GM18861 (cell line): ENCODE measurements at regions not wholly inside any gene's neighbourhood (a gene's known extent, or its start where the extent isn't known, plus 50 kb on each side); places are given as distances from the start of the nearest gene placed in this dataset.
"Not testable (repeated sequence)": the region's sequence is repeated elsewhere in the genome, so short reads cannot be mapped to it uniquely, and the experiment has no call there.

Experiments used
- ATAC-seq: cut with Tn5 transposase; IDR thresholded peaks from one replicate; pipeline ENCODE4 v1.9.1; 2021; ENCODE audit not compliant: unreplicated experiment

- no peak for ATAC-seq
Measured at GRCh38 chr6:149127212-149127611, 190.3 kb upstream of the TAB2 start.

- no peak for ATAC-seq
Measured at GRCh38 chr6:149128489-149129145, 188.9 kb upstream of the TAB2 start.

GRCh38 chr6:149129371-149130077, 188.0 kb upstream of the TAB2 start:
- ATAC-seq, result no peak

GRCh38 chr6:149130090-149130489, 187.4 kb upstream of the TAB2 start:
- no peak for ATAC-seq

GRCh38 chr6:149130508-149130907, 187.0 kb upstream of the TAB2 start:
- no peak for ATAC-seq

GRCh38 chr6:149131891-149132290, 185.6 kb upstream of the TAB2 start:
- no peak for ATAC-seq

GRCh38 chr6:149132336-149132735, 185.2 kb upstream of the TAB2 start:
- ATAC-seq, result no peak

- ATAC-seq, result no peak
Measured at GRCh38 chr6:149134511-149134933, 183.0 kb upstream of the TAB2 start.

GRCh38 chr6:149135809-149136208, 181.7 kb upstream of the TAB2 start:
- ATAC-seq, result no peak

GRCh38 chr6:149136273-149136912, 181.1 kb upstream of the TAB2 start:
- ATAC-seq, result no peak

- ATAC-seq, result no peak
Measured at GRCh38 chr6:149136913-149137286, 180.6 kb upstream of the TAB2 start.

GRCh38 chr6:149137594-149137993, 179.9 kb upstream of the TAB2 start:
- no peak for ATAC-seq

GRCh38 chr6:149138089-149138488, 179.4 kb upstream of the TAB2 start:
- no peak for ATAC-seq

GRCh38 chr6:149138699-149139294, 178.7 kb upstream of the TAB2 start:
- no peak for ATAC-seq

- peak; percentile 3 for ATAC-seq
Measured at GRCh38 chr6:149139782-149140136, 177.8 kb upstream of the TAB2 start.

GRCh38 chr6:149140137-149140909, 177.2 kb upstream of the TAB2 start:
- ATAC-seq, result peak; percentile 83

GRCh38 chr6:149140910-149141290, 176.6 kb upstream of the TAB2 start:
- ATAC-seq, result no peak

- no peak for ATAC-seq
Measured at GRCh38 chr6:149142924-149143429, 174.5 kb upstream of the TAB2 start.

- not testable (repeated sequence) for ATAC-seq
Measured at GRCh38 chr6:149145800-149146199, 171.7 kb upstream of the TAB2 start.

- ATAC-seq, result no peak
Measured at GRCh38 chr6:149147195-149147594, 170.3 kb upstream of the TAB2 start.
